ENCODE measurements at regions not wholly inside any gene's neighbourhood (a gene's known extent, or its start where the extent isn't known, plus 50 kb on each side); places are given as distances from the start of the nearest gene placed in this dataset.
"Not testable (repeated sequence)": the region's sequence is repeated elsewhere in the genome, so short reads cannot be mapped to it uniquely, and the experiment has no call there.

- no peak for DNase-seq (ENCODE audit: low read depth in 2 of 2)
Measured at GRCh38 chr10:33476757-33477273, 142.3 kb upstream of the NRP1 start.

- DNase-seq (ENCODE audit: low read depth in 2 of 2): no peak
Measured at GRCh38 chr10:33473688-33474087, 139.2 kb upstream of the NRP1 start.

- DNase-seq (ENCODE audit: low read depth in 2 of 2): not testable (repeated sequence)
Measured at GRCh38 chr10:33468006-33468405, 133.5 kb upstream of the NRP1 start.

- no peak for DNase-seq (ENCODE audit: low read depth in 2 of 2)
Measured at GRCh38 chr10:33465747-33466146, 131.3 kb upstream of the NRP1 start.

GRCh38 chr10:33463011-33463410 is 128.5 kb upstream of the NRP1 start:
- no peak for DNase-seq (ENCODE audit: low read depth in 2 of 2)

- DNase-seq (ENCODE audit: low read depth in 2 of 2): no peak
Measured at GRCh38 chr10:33461295-33461640, 126.8 kb upstream of the NRP1 start.

- DNase-seq (ENCODE audit: low read depth in 2 of 2): no peak
Measured at GRCh38 chr10:33460505-33461294, 126.2 kb upstream of the NRP1 start.

- no peak for DNase-seq (ENCODE audit: low read depth in 2 of 2)
Measured at GRCh38 chr10:33459602-33460001, 125.1 kb upstream of the NRP1 start.

GRCh38 chr10:33455029-33455428 is 120.6 kb upstream of the NRP1 start:
- no peak for DNase-seq (ENCODE audit: low read depth in 2 of 2)

- no peak for DNase-seq (ENCODE audit: low read depth in 2 of 2)
Measured at GRCh38 chr10:33454554-33454953, 120.1 kb upstream of the NRP1 start.

GRCh38 chr10:33453081-33454025 is 118.9 kb upstream of the NRP1 start:
- DNase-seq (ENCODE audit: low read depth in 2 of 2): no peak

GRCh38 chr10:33448421-33449140 is 114.1 kb upstream of the NRP1 start:
- no peak for DNase-seq (ENCODE audit: low read depth in 2 of 2)

- DNase-seq (ENCODE audit: low read depth in 2 of 2): no peak
Measured at GRCh38 chr10:33441561-33441960, 107.1 kb upstream of the NRP1 start.

- DNase-seq (ENCODE audit: low read depth in 2 of 2): no peak
Measured at GRCh38 chr10:33434933-33435332, 100.5 kb upstream of the NRP1 start.

GRCh38 chr10:33428682-33429081 is 94.2 kb upstream of the NRP1 start:
- DNase-seq (ENCODE audit: low read depth in 2 of 2): no peak

GRCh38 chr10:33423154-33423529 is 88.7 kb upstream of the NRP1 start:
- no peak for DNase-seq (ENCODE audit: low read depth in 2 of 2)

- no peak for DNase-seq (ENCODE audit: low read depth in 2 of 2)
Measured at GRCh38 chr10:33422471-33423153, 88.1 kb upstream of the NRP1 start.

GRCh38 chr10:33421789-33422462 is 87.5 kb upstream of the NRP1 start:
- DNase-seq (ENCODE audit: low read depth in 2 of 2): no peak

- no peak for DNase-seq (ENCODE audit: low read depth in 2 of 2)
Measured at GRCh38 chr10:33419311-33419710, 84.8 kb upstream of the NRP1 start.

- DNase-seq (ENCODE audit: low read depth in 2 of 2): no peak
Measured at GRCh38 chr10:33418301-33418700, 83.8 kb upstream of the NRP1 start.

GRCh38 chr10:33416691-33417090 is 82.2 kb upstream of the NRP1 start:
- DNase-seq (ENCODE audit: low read depth in 2 of 2): no peak

Measured in stimulated activated CD8-positive, alpha-beta memory T cell treated with anti-CD3 and anti-CD28 coated beads, Interleukin-2, amount 100 ng/mL, for 48 hours (primary cell).